ENCODE measurements at regions not wholly inside any gene's neighbourhood (a gene's known extent, or its start where the extent isn't known, plus 50 kb on each side); places are given as distances from the start of the nearest gene placed in this dataset.
"Not testable (repeated sequence)": the region's sequence is repeated elsewhere in the genome, so short reads cannot be mapped to it uniquely, and the experiment has no call there.

GRCh38 chr6:121627761-121628160 is 192.3 kb downstream of the GJA1 start:
- no peaks in the 10 kb centered on the region for H3K9me3 ChIP-seq (ENCODE audit: control insufficient read depth, insufficient read depth, low read length)
- H3K9me2 ChIP-seq (replicated peaks; ENCODE audit: control insufficient read depth, low read length) = no peaks in the 10 kb centered on the region
- no peak overlapping the region for H3K27ac ChIP-seq (ENCODE audit: low read depth, low read length)
- no peaks in the 10 kb centered on the region for H3K27me3 ChIP-seq (ENCODE audit: control insufficient read depth, low read length)
- no peak overlapping the region for H3K4me2 ChIP-seq (ENCODE audit: low read length)
- H3K36me3 ChIP-seq (ENCODE audit: control insufficient read depth, low read length) = no peaks in the 10 kb centered on the region
- no peaks in the 10 kb centered on the region for H3K79me2 ChIP-seq (ENCODE audit: control insufficient read depth, low read length)
- H3F3A ChIP-seq (ENCODE audit: control insufficient read depth, insufficient read depth) = no peaks in the 10 kb centered on the region
- no peak overlapping the region for H3K4me3 ChIP-seq (ENCODE audit: low read length)
- TF ChIP-seq EZH2phosphoT487 (IDR thresholded peaks at IDR 0.05; ENCODE audit: borderline replicate concordance, low read length) (no peak), CTCF (IDR thresholded peaks at IDR 0.05; ENCODE audit: low read depth, low read length, poor library complexity, severe bottlenecking) (no peak)
- no peaks in the 10 kb centered on the region for H4K20me1 ChIP-seq (ENCODE audit: control insufficient read depth, insufficient read depth, low read depth, low read length)
- no peaks in the 10 kb centered on the region for H3K4me1 ChIP-seq (ENCODE audit: control insufficient read depth, low read length)

- H3K4me2 ChIP-seq (ENCODE audit: low read length) = no peak overlapping the region
- H3K9me3 ChIP-seq (ENCODE audit: control insufficient read depth, insufficient read depth, low read length) = no peaks in the 10 kb centered on the region
- no peaks in the 10 kb centered on the region for H3F3A ChIP-seq (ENCODE audit: control insufficient read depth, insufficient read depth)
- TF ChIP-seq EZH2phosphoT487 (IDR thresholded peaks at IDR 0.05; ENCODE audit: borderline replicate concordance, low read length) (no peak), CTCF (IDR thresholded peaks at IDR 0.05; ENCODE audit: low read depth, low read length, poor library complexity, severe bottlenecking) (no peak)
- H3K79me2 ChIP-seq (ENCODE audit: control insufficient read depth, low read length) = no peaks in the 10 kb centered on the region
- H3K4me1 ChIP-seq (ENCODE audit: control insufficient read depth, low read length) = no peaks in the 10 kb centered on the region
- H3K4me3 ChIP-seq (ENCODE audit: low read length) = no peak overlapping the region
- no peak overlapping the region for H3K27ac ChIP-seq (ENCODE audit: low read depth, low read length)
- no peaks in the 10 kb centered on the region for H3K36me3 ChIP-seq (ENCODE audit: control insufficient read depth, low read length)
- no peaks in the 10 kb centered on the region for H3K9me2 ChIP-seq (replicated peaks; ENCODE audit: control insufficient read depth, low read length)
- H3K27me3 ChIP-seq (ENCODE audit: control insufficient read depth, low read length) = no peaks in the 10 kb centered on the region
- H4K20me1 ChIP-seq (ENCODE audit: control insufficient read depth, insufficient read depth, low read depth, low read length) = no peaks in the 10 kb centered on the region
Measured at GRCh38 chr6:121630716-121631115, 195.3 kb downstream of the GJA1 start.

- H3K4me3 ChIP-seq (ENCODE audit: low read length); H3K9me3 ChIP-seq (ENCODE audit: control insufficient read depth, insufficient read depth, low read length); H3F3A ChIP-seq (ENCODE audit: control insufficient read depth, insufficient read depth); H3K27me3 ChIP-seq (ENCODE audit: control insufficient read depth, low read length); H3K4me2 ChIP-seq (ENCODE audit: low read length); H3K4me1 ChIP-seq (ENCODE audit: control insufficient read depth, low read length); H3K27ac ChIP-seq (ENCODE audit: low read depth, low read length); H3K36me3 ChIP-seq (ENCODE audit: control insufficient read depth, low read length); H3K79me2 ChIP-seq (ENCODE audit: control insufficient read depth, low read length); H4K20me1 ChIP-seq (ENCODE audit: control insufficient read depth, insufficient read depth, low read depth, low read length); H3K9me2 ChIP-seq (replicated peaks; ENCODE audit: control insufficient read depth, low read length): not testable (repeated sequence)
Measured at GRCh38 chr6:121631752-121632151, 196.3 kb downstream of the GJA1 start.

- Histone ChIP-seq H4K20me1 (ENCODE audit: control insufficient read depth, insufficient read depth, low read depth, low read length) (no peaks in the 10 kb centered on the region), H3K27ac (ENCODE audit: low read depth, low read length) (no peak overlapping the region), H3K9me2 (replicated peaks; ENCODE audit: control insufficient read depth, low read length) (no peaks in the 10 kb centered on the region), H3K9me3 (ENCODE audit: control insufficient read depth, insufficient read depth, low read length) (no peaks in the 10 kb centered on the region), H3F3A (ENCODE audit: control insufficient read depth, insufficient read depth) (no peaks in the 10 kb centered on the region), H3K4me1 (ENCODE audit: control insufficient read depth, low read length) (no peaks in the 10 kb centered on the region), H3K36me3 (ENCODE audit: control insufficient read depth, low read length) (no peaks in the 10 kb centered on the region), H3K79me2 (ENCODE audit: control insufficient read depth, low read length) (no peaks in the 10 kb centered on the region), H3K4me2 (ENCODE audit: low read length) (no peak overlapping the region), H3K27me3 (ENCODE audit: control insufficient read depth, low read length) (no peaks in the 10 kb centered on the region), H3K4me3 (ENCODE audit: low read length) (no peak overlapping the region)
- TF ChIP-seq CTCF (IDR thresholded peaks at IDR 0.05; ENCODE audit: low read depth, low read length, poor library complexity, severe bottlenecking) = no peak
Measured at GRCh38 chr6:121633309-121633708, 197.9 kb downstream of the GJA1 start.

GRCh38 chr6:121634586-121634985 is 199.1 kb downstream of the GJA1 start:
- not testable (repeated sequence) for H3K79me2 ChIP-seq (ENCODE audit: control insufficient read depth, low read length); H4K20me1 ChIP-seq (ENCODE audit: control insufficient read depth, insufficient read depth, low read depth, low read length); H3K27ac ChIP-seq (ENCODE audit: low read depth, low read length); H3K4me2 ChIP-seq (ENCODE audit: low read length); H3K9me2 ChIP-seq (replicated peaks; ENCODE audit: control insufficient read depth, low read length); H3K36me3 ChIP-seq (ENCODE audit: control insufficient read depth, low read length); H3K4me1 ChIP-seq (ENCODE audit: control insufficient read depth, low read length); H3K27me3 ChIP-seq (ENCODE audit: control insufficient read depth, low read length); H3K9me3 ChIP-seq (ENCODE audit: control insufficient read depth, insufficient read depth, low read length); H3F3A ChIP-seq (ENCODE audit: control insufficient read depth, insufficient read depth); H3K4me3 ChIP-seq (ENCODE audit: low read length)

Measured in DOHH2 (cell line).